ENCODE measurements at regions not wholly inside any gene's neighbourhood (a gene's known extent, or its start where the extent isn't known, plus 50 kb on each side); places are given as distances from the start of the nearest gene placed in this dataset.
A peak's percentile ranks its signal among the peaks of the same experiment; 100 is the strongest.

- H2AFZ ChIP-seq, result no peak overlapping the region
- no peaks in the 10 kb centered on the region for H3K4me1 ChIP-seq (ENCODE audit: insufficient read depth)
- H3K27ac ChIP-seq, result no peak overlapping the region
- no peak for DNase-seq (ENCODE audit: low spot score)
- H3K36me3 ChIP-seq (replicated peaks; ENCODE audit: insufficient read depth, low read depth), result no peaks in the 10 kb centered on the region
- 87% methylated on average over 14 of the region's 14 CpGs for WGBS (ENCODE audit: low lambda C conversion rate, missing lambda C conversion rate)
- no peaks in the 10 kb centered on the region for H4K20me1 ChIP-seq (ENCODE audit: insufficient read depth, poor library complexity, severe bottlenecking)
- H3K9me3 ChIP-seq (ENCODE audit: low read depth), result no peaks in the 10 kb centered on the region
- H3K27me3 ChIP-seq, result no peaks in the 10 kb centered on the region
- no peak for TF ChIP-seq EZH2phosphoT487 (IDR thresholded peaks at IDR 0.05; ENCODE audit: low read depth, severe bottlenecking, unreplicated experiment)
- no peak for TF ChIP-seq EZH2 (IDR thresholded peaks at IDR 0.05; ENCODE audit: borderline replicate concordance)
- no peak for TF ChIP-seq CTCF (IDR thresholded peaks at IDR 0.05; ENCODE audit: poor library complexity)
- H3K79me2 ChIP-seq, result no peaks in the 10 kb centered on the region
- H3K4me3 ChIP-seq, result no peak overlapping the region
- H3K9me2 ChIP-seq (replicated peaks; ENCODE audit: insufficient read depth), result no peaks in the 10 kb centered on the region
- no peak overlapping the region for H3K4me2 ChIP-seq
These were observed 87.5 kb downstream of the SOX1 start for GRCh38 chr13:112154301-112155060.

DNA sequence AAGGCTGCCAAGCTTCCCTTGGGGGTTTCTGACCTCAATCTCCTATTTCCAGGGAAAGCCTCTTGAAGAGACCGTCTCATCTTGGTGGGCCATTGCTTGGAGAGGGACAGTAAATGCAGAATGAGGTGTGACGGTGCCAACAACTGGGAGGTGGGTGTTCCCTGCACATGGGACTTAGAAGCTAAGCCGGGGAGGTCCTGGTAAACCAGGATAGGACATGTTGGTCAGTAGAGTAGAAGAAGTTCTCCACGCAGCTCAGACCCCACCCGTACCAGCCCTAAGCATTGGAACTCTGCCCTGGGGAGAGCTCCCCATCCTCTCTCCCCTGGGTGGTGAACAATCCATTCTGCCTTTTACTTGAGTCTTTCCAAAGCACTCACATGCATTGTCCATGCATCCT lies 92.0 kb downstream of the SOX1 start:
- H3K4me2 ChIP-seq, result peak overlapping the region; percentile 39
- H3K36me3 ChIP-seq (replicated peaks; ENCODE audit: insufficient read depth, low read depth), result no peaks in the 10 kb centered on the region
- H4K20me1 ChIP-seq (ENCODE audit: insufficient read depth, poor library complexity, severe bottlenecking), result no peaks in the 10 kb centered on the region
- DNase-seq (ENCODE audit: low spot score), result no peak
- no peaks in the 10 kb centered on the region for H3K79me2 ChIP-seq
- H3K27me3 ChIP-seq, result peaks cover 25% of the 10 kb centered on the region
- no peak overlapping the region for H2AFZ ChIP-seq
- H3K4me3 ChIP-seq, result no peak overlapping the region
- no peak overlapping the region for H3K27ac ChIP-seq
- no peaks in the 10 kb centered on the region for H3K9me2 ChIP-seq (replicated peaks; ENCODE audit: insufficient read depth)
- 92% methylated on average over 5 of the region's 5 CpGs for WGBS (ENCODE audit: low lambda C conversion rate, missing lambda C conversion rate)
- TF ChIP-seq CTCF (IDR thresholded peaks at IDR 0.05; ENCODE audit: poor library complexity) (no peak), EZH2phosphoT487 (IDR thresholded peaks at IDR 0.05; ENCODE audit: low read depth, severe bottlenecking, unreplicated experiment) (no peak), EZH2 (IDR thresholded peaks at IDR 0.05; ENCODE audit: borderline replicate concordance) (no peak)
- no peaks in the 10 kb centered on the region for H3K9me3 ChIP-seq (ENCODE audit: low read depth)
- no peaks in the 10 kb centered on the region for H3K4me1 ChIP-seq (ENCODE audit: insufficient read depth)

DNA sequence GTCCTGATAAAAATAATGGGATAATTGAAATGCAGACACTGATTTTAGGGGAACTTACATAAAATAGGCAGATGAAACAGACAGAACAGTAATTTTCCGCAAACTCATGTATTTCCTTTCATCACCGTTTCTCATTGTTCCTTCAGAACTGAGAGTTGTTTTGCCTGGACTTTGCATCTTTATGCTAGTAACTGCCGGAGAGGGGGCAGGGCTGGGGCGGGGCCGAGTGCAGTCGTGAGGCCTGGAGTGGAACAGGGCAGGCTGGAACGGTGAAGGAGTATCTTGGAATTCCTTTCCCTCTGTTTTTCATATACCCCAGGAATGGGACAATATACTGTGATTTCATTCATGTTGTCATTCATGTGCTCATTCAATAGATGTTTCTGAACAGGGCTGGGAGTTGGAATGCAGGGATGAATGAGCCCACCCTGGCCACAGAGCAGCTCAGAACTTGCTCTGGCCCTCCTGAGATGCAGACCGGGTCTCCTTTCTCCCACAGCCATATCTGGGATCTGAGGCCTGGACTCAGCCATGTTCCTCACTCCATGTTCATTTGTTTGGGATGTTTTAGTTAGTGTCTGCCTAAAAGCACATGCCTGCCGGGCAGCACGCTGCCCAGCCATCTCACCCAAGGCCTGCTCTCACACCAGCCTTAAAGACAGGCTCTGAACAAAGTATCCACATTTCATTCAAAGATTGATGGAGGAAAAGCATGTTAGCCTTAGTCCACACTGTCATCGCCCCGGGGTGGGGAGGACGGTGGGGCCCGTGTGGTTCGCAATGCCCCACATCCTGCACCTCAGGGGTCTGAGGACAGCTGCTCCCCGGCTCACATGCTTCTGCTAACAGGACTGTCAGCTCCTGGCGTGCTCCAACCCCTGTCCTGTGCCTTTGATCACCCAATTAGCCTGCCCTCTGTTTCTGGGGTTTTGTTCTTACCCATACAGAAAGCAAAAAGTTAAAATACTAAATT lies 92.9 kb downstream of the SOX1 start:
- Histone ChIP-seq H3K27ac (no peak overlapping the region), H3K36me3 (replicated peaks; ENCODE audit: insufficient read depth, low read depth) (no peaks in the 10 kb centered on the region), H3K4me3 (no peak overlapping the region), H3K9me2 (replicated peaks; ENCODE audit: insufficient read depth) (no peaks in the 10 kb centered on the region), H4K20me1 (ENCODE audit: insufficient read depth, poor library complexity, severe bottlenecking) (no peaks in the 10 kb centered on the region), H3K4me2 (peak overlapping the region; percentile 39), H3K27me3 (peaks cover 25% of the 10 kb centered on the region), H3K9me3 (ENCODE audit: low read depth) (no peaks in the 10 kb centered on the region), H3K4me1 (ENCODE audit: insufficient read depth) (no peaks in the 10 kb centered on the region), H3K79me2 (no peaks in the 10 kb centered on the region), H2AFZ (no peak overlapping the region)
- TF ChIP-seq EZH2phosphoT487 (IDR thresholded peaks at IDR 0.05; ENCODE audit: low read depth, severe bottlenecking, unreplicated experiment) (no peak), EZH2 (IDR thresholded peaks at IDR 0.05; ENCODE audit: borderline replicate concordance) (no peak), CTCF (IDR thresholded peaks at IDR 0.05; ENCODE audit: poor library complexity) (no peak)
- 70% methylated on average over 17 of the region's 17 CpGs for WGBS (ENCODE audit: low lambda C conversion rate, missing lambda C conversion rate)
- peak; percentile 69 for DNase-seq (ENCODE audit: low spot score)
